ENCODE measurements at regions not wholly inside any gene's neighbourhood (a gene's known extent, or its start where the extent isn't known, plus 50 kb on each side); places are given as distances from the start of the nearest gene placed in this dataset.

GRCh38 chr16:51012396-51012795 is 138.7 kb downstream of the SALL1 start:
- no peaks in the 10 kb centered on the region for H3K9me1 ChIP-seq (ENCODE audit: insufficient read depth, low read length)
- intact Hi-C loops (cut with micrococcal nuclease), result no loop called here

More at GRCh38 chr16:51012396-51012795, 138.7 kb downstream of the SALL1 start:
- Histone ChIP-seq H4K8ac (ENCODE audit: low read depth in 2 of 2, low read length in 2 of 2) (no peak overlapping the region), H3K9me3 (ENCODE audit: control insufficient read depth, insufficient read depth, low read length) (no peaks in the 10 kb centered on the region), H3K36me3 (ENCODE audit: control insufficient read depth, insufficient read depth, low read length) (no peaks in the 10 kb centered on the region), H3K56ac (ENCODE audit: extremely low read depth, insufficient read depth, low read length) (no peak overlapping the region), H2AFZ (replicated peaks; ENCODE audit: low read length, poor library complexity) (no peak overlapping the region), H4K5ac (ENCODE audit: low read depth, low read length) (no peak overlapping the region), H4K91ac (ENCODE audit: insufficient read depth, low read depth, low read length) (no peak overlapping the region), H3K18ac (ENCODE audit: low read depth, low read length) (no peak overlapping the region), H2BK15ac (ENCODE audit: low read depth, low read length) (no peak overlapping the region), H3K79me1 (ENCODE audit: low read depth in 1 of 2, low read length in 2 of 2) (no peaks in the 10 kb centered on the region), H2AK9ac (replicated peaks; ENCODE audit: low read depth, low read length, poor library complexity) (no peak overlapping the region), H3K4me1 (ENCODE audit: control insufficient read depth, insufficient read depth, low read length) (no peaks in the 10 kb centered on the region), H2BK20ac (ENCODE audit: low read depth, low read length) (no peak overlapping the region), H2BK120ac (ENCODE audit: low read depth, low read length) (no peak overlapping the region), H3K9ac (ENCODE audit: low read depth, low read length) (no peak overlapping the region), H3K27me3 (ENCODE audit: control insufficient read depth, insufficient read depth, low read length) (no peaks in the 10 kb centered on the region), H3K23ac (ENCODE audit: low read depth, low read length) (no peak overlapping the region), H4K20me1 (ENCODE audit: insufficient read depth, low read length) (no peaks in the 10 kb centered on the region), H3K14ac (replicated peaks; ENCODE audit: low read depth, low read length) (no peak overlapping the region), H3K4ac (ENCODE audit: low read depth, low read length) (no peak overlapping the region), H2BK5ac (ENCODE audit: low read depth, low read length, poor library complexity, severe bottlenecking) (no peak overlapping the region), H3K4me2 (ENCODE audit: low read depth, low read length) (no peak overlapping the region), H3K27ac (ENCODE audit: insufficient read depth, low read length) (no peak overlapping the region), H3K4me3 (ENCODE audit: insufficient read depth, low read depth, low read length) (no peak overlapping the region), H2AK5ac (ENCODE audit: low read depth, low read length) (no peak overlapping the region)
- in situ Hi-C loops (cut with MboI; ENCODE audit: low sequenced_read_pairs) (no loop called here), dilution Hi-C loops (cut with HindIII; ENCODE audit: low sequenced_read_pairs, unreplicated experiment) (no loop called here)
- TF ChIP-seq USF2 (IDR thresholded peaks at IDR 0.05; ENCODE audit: low read depth, low read length) (no peak), RAD21 (IDR thresholded peaks at IDR 0.05; ENCODE audit: low read length) (no peak), POLR2A (IDR thresholded peaks at IDR 0.05; ENCODE audit: low read depth, low read length) (no peak), MAFK (IDR thresholded peaks at IDR 0.05; ENCODE audit: low read depth, low read length) (no peak), RCOR1 (IDR thresholded peaks at IDR 0.05; ENCODE audit: insufficient replicate concordance, low read length) (no peak), BHLHE40 (IDR thresholded peaks at IDR 0.05; ENCODE audit: low read depth, low read length) (no peak), CHD1 (IDR thresholded peaks at IDR 0.05; ENCODE audit: low read depth, low read length) (no peak), ELK1 (IDR thresholded peaks at IDR 0.05; ENCODE audit: borderline replicate concordance, low read depth, low read length) (no peak), FOS (IDR thresholded peaks at IDR 0.05; ENCODE audit: low read depth, low read length) (no peak), SMC3 (IDR thresholded peaks at IDR 0.05; ENCODE audit: low read depth, low read length) (no peak), RFX5 (IDR thresholded peaks at IDR 0.05; ENCODE audit: low read depth, low read length) (no peak), MXI1 (IDR thresholded peaks at IDR 0.05; ENCODE audit: borderline replicate concordance, low read depth, low read length) (no peak), NFE2L2 (IDR thresholded peaks at IDR 0.05; ENCODE audit: low read depth, low read length) (no peak), CEBPB (IDR thresholded peaks at IDR 0.05; ENCODE audit: low read depth, low read length) (no peak), MAZ (IDR thresholded peaks at IDR 0.05; ENCODE audit: borderline replicate concordance, low read depth, low read length) (no peak)
- TF ChIP-seq, protein P1, sequence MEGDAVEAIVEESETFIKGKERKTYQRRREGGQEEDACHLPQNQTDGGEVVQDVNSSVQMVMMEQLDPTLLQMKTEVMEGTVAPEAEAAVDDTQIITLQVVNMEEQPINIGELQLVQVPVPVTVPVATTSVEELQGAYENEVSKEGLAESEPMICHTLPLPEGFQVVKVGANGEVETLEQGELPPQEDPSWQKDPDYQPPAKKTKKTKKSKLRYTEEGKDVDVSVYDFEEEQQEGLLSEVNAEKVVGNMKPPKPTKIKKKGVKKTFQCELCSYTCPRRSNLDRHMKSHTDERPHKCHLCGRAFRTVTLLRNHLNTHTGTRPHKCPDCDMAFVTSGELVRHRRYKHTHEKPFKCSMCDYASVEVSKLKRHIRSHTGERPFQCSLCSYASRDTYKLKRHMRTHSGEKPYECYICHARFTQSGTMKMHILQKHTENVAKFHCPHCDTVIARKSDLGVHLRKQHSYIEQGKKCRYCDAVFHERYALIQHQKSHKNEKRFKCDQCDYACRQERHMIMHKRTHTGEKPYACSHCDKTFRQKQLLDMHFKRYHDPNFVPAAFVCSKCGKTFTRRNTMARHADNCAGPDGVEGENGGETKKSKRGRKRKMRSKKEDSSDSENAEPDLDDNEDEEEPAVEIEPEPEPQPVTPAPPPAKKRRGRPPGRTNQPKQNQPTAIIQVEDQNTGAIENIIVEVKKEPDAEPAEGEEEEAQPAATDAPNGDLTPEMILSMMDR (conservative IDR thresholded peaks at IDR 0.05; ENCODE audit: low read depth, low read length), result no peak
- BruUV-seq (replicated peaks), result no TSS peak
- CTCF ChIA-PET, result no interaction called here
- POLR2A ChIA-PET (ENCODE audit: unreplicated experiment), result no interaction called here
- ATAC-seq (ENCODE audit: low read depth) (no peak), DNase-seq (no peak)
- no CpG with 5 or more reads among the region's 4 CpGs for WGBS, 2 experiments (ENCODE audit: extremely low coverage in 2 of 2, insufficient read length in 1 of 2)

Measured in IMR-90 (cell line).